Esophagus muscularis mucosa (tissue), 4 donors: ENCODE measurements at regions not wholly inside any gene's neighbourhood (a gene's known extent, or its start where the extent isn't known, plus 50 kb on each side); places are given as distances from the start of the nearest gene placed in this dataset.

ENCODE experiments used
- DNase-seq: peaks from one replicate; pipeline ENCODE4 v3.0.0-alpha.2; 2017; ENCODE audit errors: extremely low spot score
- H3K27ac ChIP-seq, 4 donors: fragments of 200-600 bp; sonication (generic); replicated peaks in 1 of 4; 1 replicate in 3 of 4; 2 replicates in 1 of 4; pipeline ENCODE4 v1.5.1; 2016 to 2019; ENCODE audit warnings: mild to moderate bottlenecking in 1 of 4
- H3K27me3 ChIP-seq, 4 donors: fragments of 200-600 bp; sonication (generic); one replicate each; pipeline versions ENCODE4 v1.5.1 to v1.6.0; 2016 to 2019
- H3K36me3 ChIP-seq, 4 donors: fragments of 200-600 bp; sonication (generic); one replicate each; pipeline ENCODE4 v1.5.1; 2016 to 2019
- H3K4me1 ChIP-seq, 4 donors: fragments of 200-600 bp; sonication (generic); one replicate each; pipeline ENCODE4 v1.5.1; 2016 to 2019
- H3K4me3 ChIP-seq, 4 donors: fragments of 200-600 bp; sonication (generic); 1 replicate in 2 of 4; 2 replicates in 2 of 4; pipeline ENCODE4 v1.5.1; 2016 to 2019; ENCODE audit warnings: mild to moderate bottlenecking in 4 of 4, moderate library complexity in 1 of 4
- H3K9me3 ChIP-seq, 4 donors: fragments of 200-600 bp; sonication (generic); 1 replicate in 3 of 4; 2 replicates in 1 of 4; pipeline ENCODE4 v1.5.1; 2016 to 2019
- CTCF ChIP-seq, 3 experiments: fragments of 200-600 bp in 2 of 3; fragments of 450-650 bp in 1 of 3; sonication (generic) in 2 of 3; IDR thresholded peaks; one replicate each; pipeline ENCODE4 v1.5.1; 2017 to 2019; ENCODE audit warnings: antibody characterized with exemption in 3 of 3, mild to moderate bottlenecking in 2 of 3, moderate library complexity in 1 of 3
- EP300 ChIP-seq: sonication (generic); formaldehyde crosslinking; IDR thresholded peaks from one replicate; pipeline ENCODE4 v1.6.1; 2017; ENCODE audit warnings: antibody characterized with exemption
- POLR2A ChIP-seq: fragments of 450-650 bp; IDR thresholded peaks from one replicate; pipeline ENCODE4 v1.6.1; 2017; ENCODE audit warnings: antibody characterized with exemption, moderate library complexity, mild to moderate bottlenecking, low read depth
- POLR2AphosphoS5 ChIP-seq, 2 donors: sonication (generic); formaldehyde crosslinking; IDR thresholded peaks; one replicate each; pipeline ENCODE4 v1.6.1; 2017; ENCODE audit warnings: antibody characterized with exemption in 2 of 2
- WGBS: methylation state at CpG from one replicate; pipeline ENCODE4 v1.1.5; 2018; 5-methylcytosine and 5-hydroxymethylcytosine counted together
- intact Hi-C: fragments of 100-400 bp; cut with DNase I; formaldehyde crosslinking; loops from one replicate; pipeline ENCODE4 v1.15.1; 2023

- no peak for DNase-seq
- H3K4me3 ChIP-seq: no peak overlapping the region
- 62% methylated on average over 1 of the region's 1 CpG for WGBS
These were observed 88.7 kb upstream of the BMP5 start for GRCh38 chr6:55964136-55964535.

GRCh38 chr6:55963301-55963700 lies 87.9 kb upstream of the BMP5 start:
- Histone ChIP-seq H3K4me3 (no peak overlapping the region), H3K27ac (peak overlapping the region in 1 of 4 donors; percentile 21), H3K9me3 (no peaks in the 10 kb centered on the region), H3K27me3 (no peaks in the 10 kb centered on the region), H3K4me1 (peaks cover 0 to 26% (median 14%) of the 10 kb centered on the region in 4 donors), H3K36me3 (no peaks in the 10 kb centered on the region)
- no peak for DNase-seq
- 45% methylated on average over 3 of the region's 3 CpGs for WGBS
- TF ChIP-seq CTCF (IDR thresholded peaks at IDR 0.05) (no peak), POLR2A (no peak), EP300 (no peak), POLR2AphosphoS5 (IDR thresholded peaks at IDR 0.05) (no peak)
- intact Hi-C loops: no loop called here

More at GRCh38 chr6:55964136-55964535, 88.7 kb upstream of the BMP5 start:
- intact Hi-C loops: no loop called here
- H3K27me3 ChIP-seq: no peaks in the 10 kb centered on the region
- H3K9me3 ChIP-seq: no peaks in the 10 kb centered on the region
- H3K4me1 ChIP-seq: peaks cover 0 to 28% (median 20%) of the 10 kb centered on the region in 4 donors
- no peak for TF ChIP-seq CTCF (IDR thresholded peaks at IDR 0.05)
- no peak for TF ChIP-seq POLR2A
- TF ChIP-seq EP300: no peak
- no peak for TF ChIP-seq POLR2AphosphoS5 (IDR thresholded peaks at IDR 0.05)
- no peak overlapping the region for H3K27ac ChIP-seq
- no peaks in the 10 kb centered on the region for H3K36me3 ChIP-seq

- WGBS: 54% methylated on average over 3 of the region's 3 CpGs
- H3K27me3 ChIP-seq: no peaks in the 10 kb centered on the region
- H3K27ac ChIP-seq: peak overlapping the region in 1 of 4 donors; percentile 11
- H3K36me3 ChIP-seq: no peaks in the 10 kb centered on the region
- H3K9me3 ChIP-seq: no peaks in the 10 kb centered on the region
- H3K4me1 ChIP-seq: peaks cover 0 to 26% (median 14%) of the 10 kb centered on the region in 4 donors
- no peak overlapping the region for H3K4me3 ChIP-seq
- no peak for TF ChIP-seq EP300
- TF ChIP-seq POLR2A: no peak
- no peak for TF ChIP-seq CTCF (IDR thresholded peaks at IDR 0.05)
- no peak for TF ChIP-seq POLR2AphosphoS5 (IDR thresholded peaks at IDR 0.05)
- intact Hi-C loops: no loop called here
- no peak for DNase-seq
These were observed 85.0 kb upstream of the BMP5 start for GRCh38 chr6:55960344-55960743.

GRCh38 chr6:55958790-55959189 lies 83.4 kb upstream of the BMP5 start:
- H3K36me3 ChIP-seq: no peaks in the 10 kb centered on the region
- no peak for DNase-seq
- peaks cover 0 to 21% (median 14%) of the 10 kb centered on the region in 4 donors for H3K4me1 ChIP-seq
- H3K27ac ChIP-seq: no peak overlapping the region
- no peaks in the 10 kb centered on the region for H3K27me3 ChIP-seq
- WGBS: 84% methylated on average over 1 of the region's 1 CpG
- no peaks in the 10 kb centered on the region for H3K9me3 ChIP-seq
- TF ChIP-seq EP300: no peak
- no peak for TF ChIP-seq CTCF (IDR thresholded peaks at IDR 0.05)
- no peak for TF ChIP-seq POLR2AphosphoS5 (IDR thresholded peaks at IDR 0.05)
- no peak for TF ChIP-seq POLR2A
- H3K4me3 ChIP-seq: no peak overlapping the region
- intact Hi-C loops: loop anchor here (10.0 kb wide), 1 partner anchor 684 kb away; no protein-coding TSS in a partner anchor

- intact Hi-C loops: loop anchor here (10.0 kb wide), 1 partner anchor 683 kb away; no protein-coding TSS in a partner anchor
- Histone ChIP-seq H3K9me3 (no peaks in the 10 kb centered on the region), H3K27me3 (no peaks in the 10 kb centered on the region), H3K36me3 (no peaks in the 10 kb centered on the region), H3K4me1 (peaks cover 0 to 21% (median 11%) of the 10 kb centered on the region in 4 donors), H3K27ac (no peak overlapping the region), H3K4me3 (no peak overlapping the region)
- TF ChIP-seq CTCF (IDR thresholded peaks at IDR 0.05) (no peak), POLR2AphosphoS5 (IDR thresholded peaks at IDR 0.05) (no peak), EP300 (no peak), POLR2A (no peak)
- no peak for DNase-seq
- 60% methylated on average over 2 of the region's 2 CpGs for WGBS
These were observed 82.6 kb upstream of the BMP5 start for GRCh38 chr6:55957961-55958422.
